Activated naive CD4-positive, alpha-beta T cell (primary cell): ENCODE measurements at regions not wholly inside any gene's neighbourhood (a gene's known extent, or its start where the extent isn't known, plus 50 kb on each side); places are given as distances from the start of the nearest gene placed in this dataset.

ENCODE experiments used
- DNase-seq, 4 experiments: peaks; one replicate each; lab custom pipeline; 2025; lab: John Stamatoyannopoulos, UW

- DNase-seq, result no peak
These were observed 136.0 kb upstream of the RARB start for GRCh38 chr3:25292036-25292435.

GRCh38 chr3:25292595-25292994 is 135.5 kb upstream of the RARB start:
- no peak for DNase-seq

- no peak for DNase-seq
These were observed 134.3 kb upstream of the RARB start for GRCh38 chr3:25293736-25294135.

GRCh38 chr3:25294169-25294805 is 133.8 kb upstream of the RARB start:
- no peak for DNase-seq

GRCh38 chr3:25297667-25298585 is 130.1 kb upstream of the RARB start:
- DNase-seq, result no peak

- no peak for DNase-seq
These were observed 127.9 kb upstream of the RARB start for GRCh38 chr3:25300141-25300540.

GRCh38 chr3:25304916-25305315 is 123.1 kb upstream of the RARB start:
- no peak for DNase-seq

- no peak for DNase-seq
These were observed 122.0 kb upstream of the RARB start for GRCh38 chr3:25306066-25306465.

GRCh38 chr3:25306705-25307104 is 121.4 kb upstream of the RARB start:
- no peak for DNase-seq

- no peak for DNase-seq
These were observed 114.8 kb upstream of the RARB start for GRCh38 chr3:25313286-25313685.

- no peak for DNase-seq
These were observed 103.0 kb upstream of the RARB start for GRCh38 chr3:25324954-25325655.

- no peak for DNase-seq
These were observed 92.7 kb upstream of the RARB start for GRCh38 chr3:25335356-25335755.

GRCh38 chr3:25338158-25338725 is 89.8 kb upstream of the RARB start:
- DNase-seq, result no peak

- DNase-seq, result no peak
These were observed 88.8 kb upstream of the RARB start for GRCh38 chr3:25339225-25339624.

GRCh38 chr3:25344670-25345069 is 83.4 kb upstream of the RARB start:
- DNase-seq, result no peak

- no peak for DNase-seq
These were observed 79.0 kb upstream of the RARB start for GRCh38 chr3:25349095-25349494.

- DNase-seq, result no peak
These were observed 78.0 kb upstream of the RARB start for GRCh38 chr3:25349828-25350724.

- DNase-seq, result no peak
These were observed 77.3 kb upstream of the RARB start for GRCh38 chr3:25350725-25351114.

- DNase-seq, result no peak
These were observed 74.0 kb upstream of the RARB start for GRCh38 chr3:25354071-25354470.

- no peak for DNase-seq
These were observed 72.8 kb upstream of the RARB start for GRCh38 chr3:25355034-25355885.

- no peak for DNase-seq
These were observed 72.1 kb upstream of the RARB start for GRCh38 chr3:25355998-25356397.
